H9 (cell line): ENCODE measurements at regions not wholly inside any gene's neighbourhood (a gene's known extent, or its start where the extent isn't known, plus 50 kb on each side); places are given as distances from the start of the nearest gene placed in this dataset.

Experiments used
- DNase-seq: peaks from one replicate; pipeline ENCODE4 v3.0.0-alpha.2; 2017
- H2AFZ ChIP-seq: one replicate; pipeline ENCODE4 v1.6.1; 2013; ENCODE audit warnings: mild to moderate bottlenecking, low read length, control low read depth, moderate library complexity
- H2AK5ac ChIP-seq: 2 replicates; pipeline ENCODE4 v1.6.1; 2013; ENCODE audit warnings: low read length, control low read depth, mixed read lengths; ENCODE audit not compliant: insufficient read length
- H2BK120ac ChIP-seq: one replicate; pipeline ENCODE4 v1.6.1; 2013; ENCODE audit warnings: low read depth, mild to moderate bottlenecking, low read length, control low read depth, inconsistent platforms; ENCODE audit not compliant: poor library complexity, severe bottlenecking
- H2BK12ac ChIP-seq: 2 replicates; pipeline ENCODE4 v1.6.1; 2013; ENCODE audit warnings: low read length, control low read depth, mixed read lengths, low read depth; ENCODE audit not compliant: insufficient read length
- H2BK15ac ChIP-seq: 2 replicates; pipeline ENCODE4 v1.6.1; 2013; ENCODE audit warnings: low read depth, low read length, control low read depth
- H2BK20ac ChIP-seq: one replicate; pipeline ENCODE4 v1.6.1; 2013; ENCODE audit warnings: low read depth, mild to moderate bottlenecking, low read length, control low read depth, inconsistent platforms; ENCODE audit not compliant: poor library complexity, severe bottlenecking
- H2BK5ac ChIP-seq: 2 replicates; pipeline ENCODE4 v1.6.1; 2013; ENCODE audit warnings: low read length, control low read depth, mixed read lengths; ENCODE audit not compliant: insufficient read length
- H3K14ac ChIP-seq: 2 replicates; pipeline ENCODE4 v1.6.1; 2013; ENCODE audit warnings: low read length, control low read depth; ENCODE audit not compliant: insufficient read depth
- H3K18ac ChIP-seq: 2 replicates; pipeline ENCODE4 v1.6.1; 2013; ENCODE audit warnings: low read depth, mild to moderate bottlenecking, mixed read lengths, low read length, control low read depth; ENCODE audit not compliant: insufficient read length
- H3K23ac ChIP-seq: 2 replicates; pipeline ENCODE4 v1.6.1; 2013; ENCODE audit warnings: low read length, control low read depth, mixed read lengths, low read depth; ENCODE audit not compliant: insufficient read length
- H3K23me2 ChIP-seq: 2 replicates; pipeline ENCODE4 v1.6.1; 2013; ENCODE audit warnings: low read depth, mild to moderate bottlenecking, mixed read lengths, low read length, control low read depth; ENCODE audit not compliant: insufficient read length, poor library complexity, severe bottlenecking
- H3K27ac ChIP-seq: 2 replicates; pipeline ENCODE4 v1.5.1; 2013; ENCODE audit warnings: low read length, control low read depth, mixed read lengths, low read depth; ENCODE audit not compliant: insufficient read length
- H3K27me3 ChIP-seq: 2 replicates; pipeline ENCODE4 v1.6.1; 2013; ENCODE audit warnings: low read length, control low read depth, inconsistent platforms; ENCODE audit not compliant: insufficient read depth
- H3K4ac ChIP-seq: 2 replicates; pipeline ENCODE4 v1.6.1; 2013; ENCODE audit warnings: low read depth, mild to moderate bottlenecking, control low read depth, inconsistent platforms, low read length, moderate library complexity
- H3K4me1 ChIP-seq: 2 replicates; pipeline ENCODE4 v1.6.1; 2013; ENCODE audit warnings: low read length, control low read depth, inconsistent platforms; ENCODE audit not compliant: insufficient read depth
- H3K4me2 ChIP-seq: 2 replicates; pipeline ENCODE4 v1.6.1; 2013; ENCODE audit warnings: low read length, control low read depth, mixed read lengths; ENCODE audit not compliant: insufficient read length, insufficient read depth
- H3K56ac ChIP-seq: 2 replicates; pipeline ENCODE4 v1.6.1; 2013; ENCODE audit warnings: low read depth, mild to moderate bottlenecking, mixed read lengths, low read length, control low read depth; ENCODE audit not compliant: insufficient read length
- H3K79me1 ChIP-seq: 2 replicates; pipeline ENCODE4 v1.6.1; 2013; ENCODE audit warnings: low read depth, mild to moderate bottlenecking, moderate library complexity, low read length, control low read depth, inconsistent platforms; ENCODE audit not compliant: insufficient read depth, poor library complexity, severe bottlenecking
- H3K79me2 ChIP-seq: 2 replicates; pipeline ENCODE4 v1.6.1; 2013; ENCODE audit warnings: low read length, control low read depth, inconsistent platforms; ENCODE audit not compliant: insufficient read depth
- H3K9ac ChIP-seq: 2 replicates; pipeline ENCODE4 v1.6.1; 2013; ENCODE audit warnings: low read length, control low read depth, mixed read lengths; ENCODE audit not compliant: insufficient read length; ENCODE audit errors: extremely low read depth
- H3K9me3 ChIP-seq: one replicate; pipeline ENCODE4 v1.6.1; 2013; ENCODE audit warnings: low read depth, low read length, inconsistent platforms; ENCODE audit not compliant: control insufficient read depth
- H3T11ph ChIP-seq: one replicate; pipeline ENCODE4 v1.6.1; 2013; ENCODE audit warnings: mild to moderate bottlenecking, low read length, control low read depth, inconsistent platforms
- H4K20me1 ChIP-seq: one replicate; pipeline ENCODE4 v1.6.1; 2013; ENCODE audit not compliant: control insufficient read depth, insufficient read length, insufficient read depth
- H4K5ac ChIP-seq: 2 replicates; pipeline ENCODE4 v1.6.1; 2013; ENCODE audit warnings: low read depth, mild to moderate bottlenecking, mixed read lengths, low read length, control low read depth; ENCODE audit not compliant: insufficient read length
- H4K8ac ChIP-seq: replicated peaks from 2 replicates; pipeline ENCODE4 v1.6.1; 2013; ENCODE audit warnings: low read length, control low read depth, mixed read lengths, low read depth; ENCODE audit not compliant: insufficient read length
- H4K91ac ChIP-seq: 2 replicates; pipeline ENCODE4 v1.6.1; 2013; ENCODE audit warnings: low read depth, mild to moderate bottlenecking, moderate library complexity, mixed read lengths, low read length, control low read depth; ENCODE audit not compliant: insufficient read length
- H3K27ac Mint-ChIP-seq, 3 experiments: 2 replicates in 2 of 3; 3 replicates in 1 of 3; pipeline ENCODE4 v1.8.0; 2020 to 2021; ENCODE audit warnings: mixed read lengths in 3 of 3, mild to moderate bottlenecking in 1 of 3, moderate library complexity in 1 of 3
- H3K27me3 Mint-ChIP-seq: 2 replicates; pipeline ENCODE4 v1.8.0; 2021; ENCODE audit warnings: low read depth, mild to moderate bottlenecking, moderate library complexity, mixed read lengths
- H3K36me3 Mint-ChIP-seq, 3 experiments: 2 replicates in 2 of 3; 3 replicates in 1 of 3; pipeline ENCODE4 v1.8.0; 2020 to 2021; ENCODE audit warnings: low read depth in 3 of 3, mixed read lengths in 3 of 3; ENCODE audit not compliant: insufficient read depth in 1 of 3
- H3K4me1 Mint-ChIP-seq, 2 experiments: 2 replicates each; pipeline ENCODE4 v1.8.0; 2020; ENCODE audit warnings: mixed read lengths in 2 of 2
- H3K4me3 Mint-ChIP-seq, 2 experiments: 2 replicates in 1 of 2; 3 replicates in 1 of 2; pipeline ENCODE4 v1.8.0; 2020 to 2021; ENCODE audit warnings: mild to moderate bottlenecking in 2 of 2, mixed read lengths in 2 of 2, moderate library complexity in 1 of 2
- H3K9me3 Mint-ChIP-seq, 2 experiments: 2 replicates in 1 of 2; 3 replicates in 1 of 2; pipeline ENCODE4 v1.8.0; 2020; ENCODE audit warnings: mild to moderate bottlenecking in 2 of 2, mixed read lengths in 2 of 2, moderate library complexity in 1 of 2
- WGBS: extraction: QIAGEN DNeasy Blood & Tissue Kit; methylation state at CpG from one replicate; pipeline ENCODE4 v1.1.7; 2013; ENCODE audit warnings: missing lambda C conversion rate, low lambda C conversion rate, mixed read lengths; ENCODE audit not compliant: insufficient read length; ENCODE audit errors: extremely low coverage; 5-methylcytosine and 5-hydroxymethylcytosine counted together
- TF ChIP-seq, protein P1 (sequence below): fragments of 200-600 bp; sonication (generic); conservative IDR thresholded peaks from 3 replicates; pipeline ENCODE4 v1.8.0; 2021; ENCODE audit warnings: antibody characterized with exemption, mild to moderate bottlenecking

- Histone ChIP-seq H3K56ac (no peak overlapping the region), H2BK12ac (no peak overlapping the region), H4K91ac (no peak overlapping the region), H2BK20ac (no peak overlapping the region), H3K23ac (no peak overlapping the region), H3K14ac (no peak overlapping the region), H4K20me1 (no peaks in the 10 kb centered on the region), H3K4me2 (no peak overlapping the region), H3K9ac (no peak overlapping the region), H2AK5ac (no peak overlapping the region), H3K9me3 (no peaks in the 10 kb centered on the region), H4K5ac (no peak overlapping the region), H3K79me2 (no peaks in the 10 kb centered on the region; the same call in 1 of the 2 replicates), H3K4me1 (no peaks in the 10 kb centered on the region), H3K27ac (no peak overlapping the region), H2BK120ac (no peak overlapping the region), H4K8ac (no peak overlapping the region), H3K79me1 (no peaks in the 10 kb centered on the region), H3K27me3 (no peaks in the 10 kb centered on the region), H3T11ph (no peak overlapping the region), H3K4ac (no peak overlapping the region), H3K18ac (no peak overlapping the region), H2AFZ (no peak overlapping the region), H3K23me2 (no peaks in the 10 kb centered on the region), H2BK5ac (no peak overlapping the region), H2BK15ac (no peak overlapping the region)
- no peak overlapping the region for H3K4me3 Mint-ChIP-seq
- no peaks in the 10 kb centered on the region for H3K4me1 Mint-ChIP-seq
- no peak for DNase-seq
- peaks cover 0 to 8% (median 3%) of the 10 kb centered on the region in 3 experiments; a peak in 4 of 7 replicates for H3K36me3 Mint-ChIP-seq
- no peak overlapping the region for H3K27ac Mint-ChIP-seq
- peaks cover 11 to 14% of the 10 kb centered on the region in 2 experiments; a peak in 3 of 5 replicates for H3K9me3 Mint-ChIP-seq
- TF ChIP-seq, protein P1, sequence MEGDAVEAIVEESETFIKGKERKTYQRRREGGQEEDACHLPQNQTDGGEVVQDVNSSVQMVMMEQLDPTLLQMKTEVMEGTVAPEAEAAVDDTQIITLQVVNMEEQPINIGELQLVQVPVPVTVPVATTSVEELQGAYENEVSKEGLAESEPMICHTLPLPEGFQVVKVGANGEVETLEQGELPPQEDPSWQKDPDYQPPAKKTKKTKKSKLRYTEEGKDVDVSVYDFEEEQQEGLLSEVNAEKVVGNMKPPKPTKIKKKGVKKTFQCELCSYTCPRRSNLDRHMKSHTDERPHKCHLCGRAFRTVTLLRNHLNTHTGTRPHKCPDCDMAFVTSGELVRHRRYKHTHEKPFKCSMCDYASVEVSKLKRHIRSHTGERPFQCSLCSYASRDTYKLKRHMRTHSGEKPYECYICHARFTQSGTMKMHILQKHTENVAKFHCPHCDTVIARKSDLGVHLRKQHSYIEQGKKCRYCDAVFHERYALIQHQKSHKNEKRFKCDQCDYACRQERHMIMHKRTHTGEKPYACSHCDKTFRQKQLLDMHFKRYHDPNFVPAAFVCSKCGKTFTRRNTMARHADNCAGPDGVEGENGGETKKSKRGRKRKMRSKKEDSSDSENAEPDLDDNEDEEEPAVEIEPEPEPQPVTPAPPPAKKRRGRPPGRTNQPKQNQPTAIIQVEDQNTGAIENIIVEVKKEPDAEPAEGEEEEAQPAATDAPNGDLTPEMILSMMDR: no peak
- WGBS: no CpG with 5 or more reads among the region's 6 CpGs
- H3K27me3 Mint-ChIP-seq: no peaks in the 10 kb centered on the region; the same call in 1 of the 2 replicates
These were observed 153.7 kb upstream of the ARRDC4 start for GRCh38 chr15:97806766-97807165.
